ENCODE measurements at regions not wholly inside any gene's neighbourhood (a gene's known extent, or its start where the extent isn't known, plus 50 kb on each side); places are given as distances from the start of the nearest gene placed in this dataset.

- no peak for ATAC-seq
- H3K4me1 ChIP-seq (ENCODE audit: control insufficient read depth, insufficient read depth, low read length) = no peaks in the 10 kb centered on the region
- no peaks in the 10 kb centered on the region for H3K9me3 ChIP-seq (ENCODE audit: control insufficient read depth, insufficient read depth, low read depth, low read length)
- H3K36me3 ChIP-seq (ENCODE audit: control insufficient read depth, insufficient read depth, low read length) = no peaks in the 10 kb centered on the region
- no peak for TF ChIP-seq REST (IDR thresholded peaks at IDR 0.05; ENCODE audit: insufficient read depth in 1 of 2, low read depth in 2 of 2, low read length in 1 of 2)
- no peak for TF ChIP-seq CTCF (IDR thresholded peaks at IDR 0.05)
- no peak for TF ChIP-seq SIN3A (IDR thresholded peaks at IDR 0.05; ENCODE audit: borderline replicate concordance, insufficient read depth, low read depth, low read length)
- no peak for TF ChIP-seq TCF7L2 (IDR thresholded peaks at IDR 0.05; ENCODE audit: low read depth, low read length)
- TF ChIP-seq POLR2AphosphoS5 (IDR thresholded peaks at IDR 0.05; ENCODE audit: low read depth, low read length) = no peak
- CTCF ChIA-PET = no interaction called here
- H3K27me3 ChIP-seq (ENCODE audit: control insufficient read depth, insufficient read depth, low read length) = no peaks in the 10 kb centered on the region
- intact Hi-C loops (cut with micrococcal nuclease; ENCODE audit: unreplicated experiment) (no loop called here), in situ Hi-C loops (cut with HindIII; ENCODE audit: low pct_unique_long_range_greater_than_20kb, low sequenced_read_pairs) (no loop called here)
- no peak overlapping the region for H3K27ac ChIP-seq (ENCODE audit: low read length)
- no peak for DNase-seq (ENCODE audit: low read depth, low spot score)
- POLR2A ChIA-PET = no interaction called here
- no peak overlapping the region for H3K4me3 ChIP-seq (ENCODE audit: low read depth in 2 of 2, low read length in 2 of 2)
- no TSS peak for BruUV-seq (replicated peaks)
Measured at GRCh38 chr6:62740171-62740570, 454.1 kb upstream of the KHDRBS2 start.

GRCh38 chr6:62737792-62738191 lies 451.8 kb upstream of the KHDRBS2 start:
- H3K36me3 ChIP-seq (ENCODE audit: control insufficient read depth, insufficient read depth, low read length) = no peaks in the 10 kb centered on the region
- ChIA-PET POLR2A (interaction anchor here (0.6 kb wide), 1 partner anchor 380 kb away, joined by 3 read pairs; no protein-coding TSS in a partner anchor), CTCF (no interaction called here)
- intact Hi-C loops (cut with micrococcal nuclease; ENCODE audit: unreplicated experiment) = no loop called here
- H3K4me1 ChIP-seq (ENCODE audit: control insufficient read depth, insufficient read depth, low read length) = no peaks in the 10 kb centered on the region
- H3K27ac ChIP-seq (ENCODE audit: low read length) = no peak overlapping the region
- H3K27me3 ChIP-seq (ENCODE audit: control insufficient read depth, insufficient read depth, low read length) = no peaks in the 10 kb centered on the region
- no peak overlapping the region for H3K4me3 ChIP-seq (ENCODE audit: low read depth in 2 of 2, low read length in 2 of 2)
- ATAC-seq (no peak), DNase-seq (ENCODE audit: low read depth, low spot score) (no peak)
- no peaks in the 10 kb centered on the region for H3K9me3 ChIP-seq (ENCODE audit: control insufficient read depth, insufficient read depth, low read depth, low read length)
- TF ChIP-seq TCF7L2 (IDR thresholded peaks at IDR 0.05; ENCODE audit: low read depth, low read length) (no peak), POLR2AphosphoS5 (IDR thresholded peaks at IDR 0.05; ENCODE audit: low read depth, low read length) (no peak), REST (IDR thresholded peaks at IDR 0.05; ENCODE audit: insufficient read depth in 1 of 2, low read depth in 2 of 2, low read length in 1 of 2) (no peak), CTCF (IDR thresholded peaks at IDR 0.05) (no peak), SIN3A (IDR thresholded peaks at IDR 0.05; ENCODE audit: borderline replicate concordance, insufficient read depth, low read depth, low read length) (no peak)
- BruUV-seq (replicated peaks) = no TSS peak
- in situ Hi-C loops (cut with HindIII; ENCODE audit: low pct_unique_long_range_greater_than_20kb, low sequenced_read_pairs) = no loop called here
